ENCODE measurements at regions not wholly inside any gene's neighbourhood (a gene's known extent, or its start where the extent isn't known, plus 50 kb on each side); places are given as distances from the start of the nearest gene placed in this dataset.

DNA sequence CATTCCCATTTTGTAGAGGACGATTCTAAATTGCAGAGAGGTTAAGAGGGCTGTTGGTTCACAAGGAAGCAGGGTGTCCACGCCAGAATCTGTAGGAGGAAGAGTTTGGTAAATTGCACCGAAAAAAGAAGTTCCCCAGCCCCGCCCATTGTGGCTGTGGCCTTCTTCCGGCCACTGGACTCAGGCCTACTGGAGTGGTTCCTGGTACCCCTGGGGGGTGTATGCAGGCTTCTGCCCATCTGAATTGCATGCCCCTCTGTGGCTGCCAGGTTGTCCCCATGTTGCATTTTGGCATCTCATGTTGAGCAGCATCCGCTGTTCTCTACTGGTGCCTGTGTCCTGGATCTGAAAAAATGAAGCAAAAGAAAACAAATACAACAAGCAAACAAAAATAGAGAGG, 234.2 kb downstream of the WDR11 start:
- FAIRE-seq (no peak), DNase-seq (ENCODE audit: insufficient read length, low spot score) (no peak)
- TF ChIP-seq, protein P1, sequence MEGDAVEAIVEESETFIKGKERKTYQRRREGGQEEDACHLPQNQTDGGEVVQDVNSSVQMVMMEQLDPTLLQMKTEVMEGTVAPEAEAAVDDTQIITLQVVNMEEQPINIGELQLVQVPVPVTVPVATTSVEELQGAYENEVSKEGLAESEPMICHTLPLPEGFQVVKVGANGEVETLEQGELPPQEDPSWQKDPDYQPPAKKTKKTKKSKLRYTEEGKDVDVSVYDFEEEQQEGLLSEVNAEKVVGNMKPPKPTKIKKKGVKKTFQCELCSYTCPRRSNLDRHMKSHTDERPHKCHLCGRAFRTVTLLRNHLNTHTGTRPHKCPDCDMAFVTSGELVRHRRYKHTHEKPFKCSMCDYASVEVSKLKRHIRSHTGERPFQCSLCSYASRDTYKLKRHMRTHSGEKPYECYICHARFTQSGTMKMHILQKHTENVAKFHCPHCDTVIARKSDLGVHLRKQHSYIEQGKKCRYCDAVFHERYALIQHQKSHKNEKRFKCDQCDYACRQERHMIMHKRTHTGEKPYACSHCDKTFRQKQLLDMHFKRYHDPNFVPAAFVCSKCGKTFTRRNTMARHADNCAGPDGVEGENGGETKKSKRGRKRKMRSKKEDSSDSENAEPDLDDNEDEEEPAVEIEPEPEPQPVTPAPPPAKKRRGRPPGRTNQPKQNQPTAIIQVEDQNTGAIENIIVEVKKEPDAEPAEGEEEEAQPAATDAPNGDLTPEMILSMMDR (IDR thresholded peaks at IDR 0.05; ENCODE audit: insufficient read depth, missing control alignments): no peak

DNA sequence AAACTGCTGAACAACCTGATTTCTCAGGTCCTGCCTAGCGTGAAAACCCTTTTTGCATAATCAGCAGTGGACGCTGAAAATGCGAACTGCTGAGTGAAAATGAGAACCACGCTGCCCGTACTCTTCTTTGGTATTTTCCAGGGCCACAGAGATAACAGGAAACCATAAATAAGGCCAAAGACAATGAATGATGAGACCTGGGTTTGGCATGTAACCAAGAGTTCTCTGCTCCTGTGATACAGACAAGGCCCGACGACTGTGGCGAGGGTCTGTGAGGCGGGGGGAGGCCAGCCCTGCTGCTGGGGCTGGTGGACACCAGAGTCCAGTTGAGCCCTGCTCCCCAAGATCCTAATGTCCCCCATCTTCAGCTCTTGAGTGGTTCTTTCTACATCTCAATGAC, 236.0 kb downstream of the WDR11 start:
- DNase-seq (ENCODE audit: insufficient read length, low spot score): no peak
- TF ChIP-seq, protein P1 (IDR thresholded peaks at IDR 0.05; ENCODE audit: insufficient read depth, missing control alignments): no peak
- FAIRE-seq: no peak

DNA sequence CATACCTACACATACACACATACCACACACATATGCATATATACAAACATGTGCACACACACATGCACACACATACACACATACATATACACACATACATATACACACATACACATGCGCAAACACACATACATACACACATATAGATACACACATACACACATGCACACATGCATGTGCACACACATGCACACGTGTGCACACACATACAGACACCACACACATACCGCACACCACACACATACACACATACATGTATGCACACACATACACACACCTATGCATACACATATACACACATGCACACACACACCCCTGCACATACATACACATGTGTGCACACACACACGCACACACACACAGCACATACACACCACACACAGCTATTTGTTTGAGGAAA, 236.5 kb downstream of the WDR11 start:
- FAIRE-seq (no peak), DNase-seq (ENCODE audit: insufficient read length, low spot score) (no peak)
- TF ChIP-seq, protein P1 (IDR thresholded peaks at IDR 0.05; ENCODE audit: insufficient read depth, missing control alignments): no peak

DNA sequence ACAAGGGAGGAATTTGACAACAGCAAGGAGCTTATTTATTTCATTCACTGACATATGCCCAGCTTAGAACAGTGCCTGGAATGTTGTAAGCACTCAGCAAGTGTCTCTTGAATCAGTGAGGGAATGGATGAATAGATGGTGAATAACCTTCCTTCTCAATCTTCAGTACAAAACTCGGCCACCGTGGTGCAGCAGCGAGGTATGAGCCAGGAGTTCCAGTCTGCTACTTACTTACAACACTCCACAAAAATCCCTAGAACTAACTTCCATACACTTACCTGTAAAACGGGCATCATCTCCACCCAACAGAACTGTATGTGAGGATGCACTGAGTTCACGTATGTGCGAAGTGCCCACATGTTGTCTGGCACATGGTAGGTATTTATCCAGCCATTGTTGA, 237.4 kb downstream of the WDR11 start:
- FAIRE-seq (no peak), DNase-seq (ENCODE audit: insufficient read length, low spot score) (no peak)
- TF ChIP-seq, protein P1 (IDR thresholded peaks at IDR 0.05; ENCODE audit: insufficient read depth, missing control alignments): peak; percentile 38

DNA sequence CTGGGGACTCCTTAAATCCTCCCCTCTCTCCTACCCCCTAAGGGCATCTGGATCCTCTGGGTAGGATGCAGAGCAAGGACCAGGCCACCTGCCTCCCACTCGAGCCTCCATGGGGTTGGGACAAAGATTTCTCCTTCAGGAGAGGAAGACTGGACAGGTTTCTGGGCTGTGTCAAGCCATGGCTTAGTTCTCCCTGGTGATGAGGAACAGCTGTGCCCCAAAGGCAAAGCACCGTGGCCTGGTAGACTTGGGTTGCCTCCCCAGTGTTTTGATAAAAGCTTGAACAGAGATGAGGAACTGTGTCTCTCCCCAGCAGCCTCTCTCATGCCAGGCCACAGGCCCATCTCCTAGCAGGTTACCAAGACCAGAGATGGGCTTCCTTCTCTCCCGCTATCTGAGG, 238.3 kb downstream of the WDR11 start:
- FAIRE-seq: no peak

DNA sequence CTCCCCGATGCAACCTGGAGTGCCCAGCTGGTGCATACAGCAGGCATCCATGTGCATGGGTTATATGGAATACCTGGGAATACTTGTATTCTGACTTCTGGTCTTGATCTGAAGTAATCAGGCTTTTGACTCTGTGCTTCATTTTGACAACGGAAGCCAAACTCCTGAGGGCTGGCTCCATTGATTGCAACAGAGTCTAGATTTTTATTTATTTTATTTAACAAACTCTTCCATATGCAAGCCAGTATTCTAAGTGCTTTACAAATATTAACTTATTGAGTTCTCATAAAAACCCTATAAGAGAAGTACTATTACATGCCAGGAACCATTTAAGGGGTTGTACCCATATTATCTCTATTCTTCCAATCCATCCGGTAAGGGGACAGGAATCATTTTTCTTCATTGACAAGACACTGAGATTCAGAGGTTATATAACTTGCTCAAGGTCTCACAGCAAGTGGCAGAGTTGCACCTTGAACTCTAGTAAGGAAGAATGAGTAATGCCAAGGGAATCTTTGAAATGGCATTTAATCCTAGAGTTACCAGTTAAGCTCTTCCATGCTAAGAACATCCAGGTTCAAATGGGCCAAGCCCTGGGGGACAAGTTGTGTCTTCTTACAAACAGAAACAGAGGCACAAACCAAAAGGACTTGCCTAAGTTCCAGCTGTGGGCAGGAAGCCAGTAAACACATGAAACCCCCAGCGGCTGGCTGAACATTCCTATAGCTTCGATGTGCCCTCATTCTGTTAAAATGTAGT, 241.0 kb downstream of the WDR11 start:
- TF ChIP-seq, protein P1 (IDR thresholded peaks at IDR 0.05; ENCODE audit: insufficient read depth, missing control alignments): no peak
- FAIRE-seq: no peak
- no peak for DNase-seq (ENCODE audit: insufficient read length, low spot score)

More for the DNA sequence above, 238.3 kb downstream of the WDR11 start:
- no peak for DNase-seq (ENCODE audit: insufficient read length, low spot score)
- TF ChIP-seq, protein P1 (IDR thresholded peaks at IDR 0.05; ENCODE audit: insufficient read depth, missing control alignments): no peak

DNA sequence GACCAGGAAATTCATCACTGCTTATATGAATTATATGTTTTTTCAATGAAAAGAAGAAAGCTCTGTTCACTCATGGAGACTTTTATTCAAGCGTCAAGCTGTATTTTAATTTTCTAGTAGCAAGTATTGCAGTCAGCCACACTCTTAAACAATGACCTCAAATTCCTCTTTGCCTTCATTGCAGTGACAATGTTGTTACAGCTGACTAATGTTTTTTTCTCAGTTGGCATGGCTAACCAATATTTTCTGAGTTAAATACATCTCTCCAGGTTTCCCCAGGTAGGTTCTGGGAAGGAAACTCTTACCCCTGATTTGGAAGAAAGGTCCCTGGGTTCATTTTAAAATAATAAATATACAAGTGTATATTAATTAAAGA, 241.5 kb downstream of the WDR11 start:
- FAIRE-seq: no peak
- TF ChIP-seq, protein P1 (IDR thresholded peaks at IDR 0.05; ENCODE audit: insufficient read depth, missing control alignments): no peak
- no peak for DNase-seq (ENCODE audit: insufficient read length, low spot score)
